GM12892 (cell line): ENCODE measurements at regions not wholly inside any gene's neighbourhood (a gene's known extent, or its start where the extent isn't known, plus 50 kb on each side); places are given as distances from the start of the nearest gene placed in this dataset.

ENCODE experiments used
- POLR2A ChIP-seq: IDR thresholded peaks from 2 replicates; pipeline ENCODE4 v1.6.1; 2011; ENCODE audit warnings: low read depth, low read length, control low read depth
- POLR2AphosphoS5 ChIP-seq: IDR thresholded peaks from 2 replicates; pipeline ENCODE4 v1.6.1; 2011; ENCODE audit warnings: low read depth, low read length, control low read depth

- no peak for TF ChIP-seq POLR2A
- no peak for TF ChIP-seq POLR2AphosphoS5
Measured at GRCh38 chr2:7676714-7677113, 759.5 kb downstream of the RNF144A start.
